Neural cell (in vitro differentiated cells): ENCODE measurements at regions not wholly inside any gene's neighbourhood (a gene's known extent, or its start where the extent isn't known, plus 50 kb on each side); places are given as distances from the start of the nearest gene placed in this dataset.

Experiments
- H2AFZ ChIP-seq: fragments of 200-600, 300-800 bp; sonication (generic), shearing (Covaris generic); 2 replicates; pipeline ENCODE4 v1.6.0; 2014; ENCODE audit warnings: low read depth, mild to moderate bottlenecking, antibody characterized with exemption, low read length, moderate library complexity
- H3F3A ChIP-seq: fragments of 200-600 bp; shearing (Covaris generic); 2 replicates; pipeline ENCODE4 v1.6.1; 2016; ENCODE audit warnings: mild to moderate bottlenecking, moderate library complexity, mixed read lengths, antibody characterized with exemption, low read length; ENCODE audit not compliant: insufficient read depth, poor library complexity, severe bottlenecking
- H3K27ac ChIP-seq: fragments of 200-600, 300-800 bp; sonication (generic), shearing (Covaris generic); 2 replicates; pipeline ENCODE4 v1.5.1; 2014; ENCODE audit warnings: mild to moderate bottlenecking, low read length, moderate library complexity
- H3K27me3 ChIP-seq: fragments of 300-800, 200-600 bp; sonication (generic), shearing (Covaris generic); 2 replicates; pipeline ENCODE4 v1.6.0; 2014; ENCODE audit warnings: mild to moderate bottlenecking, low read depth, low read length, moderate library complexity; ENCODE audit not compliant: insufficient read depth
- H3K36me3 ChIP-seq: fragments of 300-800, 200-600 bp; sonication (generic), shearing (Covaris generic); 2 replicates; pipeline ENCODE4 v1.5.1; 2014; ENCODE audit warnings: mild to moderate bottlenecking, antibody characterized with exemption, low read length, moderate library complexity; ENCODE audit not compliant: insufficient read depth
- H3K4me2 ChIP-seq: fragments of 300-800, 200-600 bp; sonication (generic), shearing (Covaris generic); 2 replicates; pipeline ENCODE4 v1.6.0; 2014; ENCODE audit warnings: mild to moderate bottlenecking, low read length
- H3K4me3 ChIP-seq: fragments of 300-800, 200-600 bp; sonication (generic), shearing (Covaris generic); 2 replicates; pipeline ENCODE4 v1.5.1; 2014; ENCODE audit warnings: mild to moderate bottlenecking, low read length, moderate library complexity
- H3K79me2 ChIP-seq: fragments of 200-600 bp; shearing (Covaris generic); replicated peaks from 2 replicates; pipeline ENCODE4 v1.6.0; 2014; ENCODE audit warnings: mild to moderate bottlenecking, low read length, moderate library complexity; ENCODE audit not compliant: insufficient read depth
- H3K9ac ChIP-seq: fragments of 300-800, 200-600 bp; sonication (generic), shearing (Covaris generic); 2 replicates; pipeline ENCODE4 v1.6.1; 2016; ENCODE audit warnings: mild to moderate bottlenecking, low read length, mixed read lengths
- H3K9me2 ChIP-seq: fragments of 200-600 bp; shearing (Covaris generic); 2 replicates; pipeline ENCODE4 v1.6.1; 2016; ENCODE audit warnings: mild to moderate bottlenecking, low read length, mixed read lengths; ENCODE audit not compliant: insufficient read depth
- H3K9me3 ChIP-seq: fragments of 200-600, 300-800 bp; sonication (generic), shearing (Covaris generic); 2 replicates; pipeline ENCODE4 v1.6.1; 2016; ENCODE audit warnings: mild to moderate bottlenecking, mixed run types, low read length, moderate library complexity, mixed read lengths
- H4K20me1 ChIP-seq: fragments of 200-600 bp; shearing (Covaris generic); 2 replicates; pipeline ENCODE4 v1.6.1; 2016; ENCODE audit warnings: mild to moderate bottlenecking, mixed run types; ENCODE audit not compliant: insufficient read depth
- EP300 ChIP-seq: fragments of 450-650 bp; conservative IDR thresholded peaks from 2 replicates; pipeline ENCODE4 v1.6.1; 2014; ENCODE audit warnings: antibody characterized with exemption, mild to moderate bottlenecking, moderate library complexity; ENCODE audit not compliant: poor library complexity, severe bottlenecking
- EZH2 ChIP-seq: fragments of 200-600, 300-800 bp; shearing (Covaris generic), sonication (generic); IDR thresholded peaks from 2 replicates; pipeline ENCODE4 v1.6.1; 2014; ENCODE audit warnings: antibody characterized with exemption, low read length, borderline replicate concordance, mild to moderate bottlenecking; ENCODE audit not compliant: insufficient read depth, poor library complexity, severe bottlenecking
- MXI1 ChIP-seq: fragments of 450-650 bp; conservative IDR thresholded peaks from 2 replicates; pipeline ENCODE4 v1.6.1; 2014; ENCODE audit warnings: antibody characterized with exemption, mild to moderate bottlenecking; ENCODE audit not compliant: poor library complexity, severe bottlenecking
- POLR2AphosphoS5 ChIP-seq: IDR thresholded peaks from 2 replicates; pipeline ENCODE4 v1.6.1; 2012
- RAD21 ChIP-seq: fragments of 450-650 bp; conservative IDR thresholded peaks from 2 replicates; pipeline ENCODE4 v1.6.1; 2014; ENCODE audit warnings: antibody characterized with exemption, mild to moderate bottlenecking, moderate library complexity
- SMC3 ChIP-seq: fragments of 450-650 bp; conservative IDR thresholded peaks from 2 replicates; pipeline ENCODE4 v1.6.1; 2014; ENCODE audit warnings: antibody characterized with exemption, mild to moderate bottlenecking, moderate library complexity; ENCODE audit not compliant: poor library complexity
- TAF1 ChIP-seq: IDR thresholded peaks from 2 replicates; pipeline ENCODE4 v1.6.1; 2012; ENCODE audit warnings: low read depth
- TF ChIP-seq, protein P1 (sequence below): IDR thresholded peaks from 2 replicates; pipeline ENCODE4 v1.6.1; 2012; ENCODE audit warnings: borderline replicate concordance
- TF ChIP-seq, protein P2 (sequence below): fragments of 450-650 bp; IDR thresholded peaks from 2 replicates; pipeline ENCODE4 v1.5.1; 2014; ENCODE audit warnings: antibody characterized with exemption, mild to moderate bottlenecking, moderate library complexity; ENCODE audit not compliant: poor library complexity, severe bottlenecking

- H2AFZ ChIP-seq = no peak overlapping the region
- no peaks in the 10 kb centered on the region for H3K27me3 ChIP-seq
- H3K9me2 ChIP-seq = no peaks in the 10 kb centered on the region
- H3K4me3 ChIP-seq = no peak overlapping the region
- no peak overlapping the region for H3K4me2 ChIP-seq
- H3K9me3 ChIP-seq = peaks cover 6% of the 10 kb centered on the region
- no peak overlapping the region for H3K27ac ChIP-seq
- no peak overlapping the region for H3K9ac ChIP-seq
- H3K79me2 ChIP-seq = no peaks in the 10 kb centered on the region
- no peaks in the 10 kb centered on the region for H3F3A ChIP-seq
- no peaks in the 10 kb centered on the region for H3K36me3 ChIP-seq
- TF ChIP-seq TAF1 (no peak), MXI1 (no peak), SMC3 (no peak), EP300 (no peak), POLR2AphosphoS5 (no peak), EZH2 (no peak), RAD21 (no peak)
- TF ChIP-seq, protein P1, sequence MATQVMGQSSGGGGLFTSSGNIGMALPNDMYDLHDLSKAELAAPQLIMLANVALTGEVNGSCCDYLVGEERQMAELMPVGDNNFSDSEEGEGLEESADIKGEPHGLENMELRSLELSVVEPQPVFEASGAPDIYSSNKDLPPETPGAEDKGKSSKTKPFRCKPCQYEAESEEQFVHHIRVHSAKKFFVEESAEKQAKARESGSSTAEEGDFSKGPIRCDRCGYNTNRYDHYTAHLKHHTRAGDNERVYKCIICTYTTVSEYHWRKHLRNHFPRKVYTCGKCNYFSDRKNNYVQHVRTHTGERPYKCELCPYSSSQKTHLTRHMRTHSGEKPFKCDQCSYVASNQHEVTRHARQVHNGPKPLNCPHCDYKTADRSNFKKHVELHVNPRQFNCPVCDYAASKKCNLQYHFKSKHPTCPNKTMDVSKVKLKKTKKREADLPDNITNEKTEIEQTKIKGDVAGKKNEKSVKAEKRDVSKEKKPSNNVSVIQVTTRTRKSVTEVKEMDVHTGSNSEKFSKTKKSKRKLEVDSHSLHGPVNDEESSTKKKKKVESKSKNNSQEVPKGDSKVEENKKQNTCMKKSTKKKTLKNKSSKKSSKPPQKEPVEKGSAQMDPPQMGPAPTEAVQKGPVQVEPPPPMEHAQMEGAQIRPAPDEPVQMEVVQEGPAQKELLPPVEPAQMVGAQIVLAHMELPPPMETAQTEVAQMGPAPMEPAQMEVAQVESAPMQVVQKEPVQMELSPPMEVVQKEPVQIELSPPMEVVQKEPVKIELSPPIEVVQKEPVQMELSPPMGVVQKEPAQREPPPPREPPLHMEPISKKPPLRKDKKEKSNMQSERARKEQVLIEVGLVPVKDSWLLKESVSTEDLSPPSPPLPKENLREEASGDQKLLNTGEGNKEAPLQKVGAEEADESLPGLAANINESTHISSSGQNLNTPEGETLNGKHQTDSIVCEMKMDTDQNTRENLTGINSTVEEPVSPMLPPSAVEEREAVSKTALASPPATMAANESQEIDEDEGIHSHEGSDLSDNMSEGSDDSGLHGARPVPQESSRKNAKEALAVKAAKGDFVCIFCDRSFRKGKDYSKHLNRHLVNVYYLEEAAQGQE = no peak
- TF ChIP-seq, protein P2, sequence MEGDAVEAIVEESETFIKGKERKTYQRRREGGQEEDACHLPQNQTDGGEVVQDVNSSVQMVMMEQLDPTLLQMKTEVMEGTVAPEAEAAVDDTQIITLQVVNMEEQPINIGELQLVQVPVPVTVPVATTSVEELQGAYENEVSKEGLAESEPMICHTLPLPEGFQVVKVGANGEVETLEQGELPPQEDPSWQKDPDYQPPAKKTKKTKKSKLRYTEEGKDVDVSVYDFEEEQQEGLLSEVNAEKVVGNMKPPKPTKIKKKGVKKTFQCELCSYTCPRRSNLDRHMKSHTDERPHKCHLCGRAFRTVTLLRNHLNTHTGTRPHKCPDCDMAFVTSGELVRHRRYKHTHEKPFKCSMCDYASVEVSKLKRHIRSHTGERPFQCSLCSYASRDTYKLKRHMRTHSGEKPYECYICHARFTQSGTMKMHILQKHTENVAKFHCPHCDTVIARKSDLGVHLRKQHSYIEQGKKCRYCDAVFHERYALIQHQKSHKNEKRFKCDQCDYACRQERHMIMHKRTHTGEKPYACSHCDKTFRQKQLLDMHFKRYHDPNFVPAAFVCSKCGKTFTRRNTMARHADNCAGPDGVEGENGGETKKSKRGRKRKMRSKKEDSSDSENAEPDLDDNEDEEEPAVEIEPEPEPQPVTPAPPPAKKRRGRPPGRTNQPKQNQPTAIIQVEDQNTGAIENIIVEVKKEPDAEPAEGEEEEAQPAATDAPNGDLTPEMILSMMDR = no peak
- no peaks in the 10 kb centered on the region for H4K20me1 ChIP-seq
Measured at GRCh38 chr21:15953551-15954116, 223.9 kb downstream of the USP25 start.

DNA sequence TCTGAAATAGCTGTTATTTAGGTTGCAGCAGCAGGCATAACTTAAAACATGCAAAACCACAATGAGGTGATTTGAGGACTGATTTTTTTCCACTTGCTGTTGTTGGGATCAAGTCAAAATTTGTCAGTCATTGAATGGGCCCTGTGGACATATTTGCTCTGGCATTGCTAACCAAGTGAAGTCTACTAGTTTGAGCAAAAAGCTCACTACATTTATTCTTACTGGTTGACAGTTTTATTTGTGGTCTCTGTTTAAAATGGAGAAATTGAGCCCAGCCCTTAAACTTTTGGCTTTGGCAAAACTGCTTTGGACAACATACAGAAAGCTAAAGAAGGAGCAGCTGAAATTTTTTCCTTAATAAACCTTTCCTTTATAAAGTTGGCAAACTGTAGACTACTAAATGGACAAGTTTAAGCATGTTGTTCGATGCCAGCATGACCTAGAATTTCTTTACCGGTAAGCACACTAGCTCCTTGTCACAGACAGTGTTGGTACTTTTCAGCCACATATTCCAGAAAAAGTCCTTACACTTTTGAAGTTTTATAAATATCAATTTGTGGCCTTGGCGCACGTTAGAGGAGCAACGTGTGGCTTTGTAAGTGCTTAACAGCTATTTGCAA lies 234.6 kb downstream of the USP25 start:
- Histone ChIP-seq H2AFZ (no peak overlapping the region), H3K4me2 (no peak overlapping the region), H3F3A (no peaks in the 10 kb centered on the region), H4K20me1 (no peaks in the 10 kb centered on the region), H3K9ac (no peak overlapping the region), H3K9me3 (no peaks in the 10 kb centered on the region), H3K36me3 (no peaks in the 10 kb centered on the region), H3K9me2 (no peaks in the 10 kb centered on the region), H3K27ac (no peak overlapping the region), H3K4me3 (no peak overlapping the region), H3K27me3 (no peaks in the 10 kb centered on the region), H3K79me2 (no peaks in the 10 kb centered on the region)
- TF ChIP-seq, protein P1 = no peak
- TF ChIP-seq POLR2AphosphoS5 (no peak), EP300 (no peak), EZH2 (no peak), SMC3 (no peak), MXI1 (no peak), RAD21 (no peak), TAF1 (no peak)
- TF ChIP-seq, protein P2 = no peak
